DND-41 (cell line): ENCODE measurements at regions not wholly inside any gene's neighbourhood (a gene's known extent, or its start where the extent isn't known, plus 50 kb on each side); places are given as distances from the start of the nearest gene placed in this dataset.

Experiments
- ATAC-seq: fragments of 200-7000 bp; cut with Tn5 transposase; 3 replicates; pipeline ENCODE4 v1.9.1; 2021; ENCODE audit warnings: low read depth; ENCODE audit not compliant: insufficient read depth
- DNase-seq: peaks from one replicate; pipeline ENCODE4 v3.0.0-alpha.2; 2020
- H2AFZ ChIP-seq: 2 replicates; pipeline ENCODE4 v1.6.0; 2012; ENCODE audit warnings: low read depth, low read length
- H3K27ac ChIP-seq: 2 replicates; pipeline ENCODE4 v1.5.1; 2012; ENCODE audit warnings: low read length, inconsistent platforms
- H3K27me3 ChIP-seq: fragments of 200-600 bp; sonication (generic); 2 replicates; pipeline ENCODE4 v1.6.0; 2012; ENCODE audit warnings: low read length, mild to moderate bottlenecking, inconsistent platforms; ENCODE audit not compliant: insufficient read depth, poor library complexity
- H3K36me3 ChIP-seq: 2 replicates; pipeline ENCODE4 v1.5.1; 2012; ENCODE audit warnings: low read length, inconsistent platforms; ENCODE audit not compliant: insufficient read depth
- H3K4me1 ChIP-seq: 2 replicates; pipeline ENCODE4 v1.5.1; 2012; ENCODE audit warnings: mild to moderate bottlenecking, low read length; ENCODE audit not compliant: insufficient read depth
- H3K4me2 ChIP-seq: 2 replicates; pipeline ENCODE4 v1.6.0; 2012; ENCODE audit warnings: mild to moderate bottlenecking, moderate library complexity, low read length, inconsistent platforms; ENCODE audit not compliant: insufficient read depth
- H3K4me3 ChIP-seq, 2 experiments: fragments of 200-600 bp in 1 of 2; shearing (Covaris generic) in 1 of 2; 2 replicates each; pipeline ENCODE4 v1.5.1; 2012 to 2016; ENCODE audit warnings: inconsistent platforms in 2 of 2, low read length in 2 of 2, mild to moderate bottlenecking in 2 of 2, low read depth in 1 of 2, moderate library complexity in 1 of 2
- H3K79me2 ChIP-seq: 2 replicates; pipeline ENCODE4 v1.6.0; 2012; ENCODE audit warnings: low read length, inconsistent platforms; ENCODE audit not compliant: insufficient read depth
- H3K9ac ChIP-seq: 2 replicates; pipeline ENCODE4 v1.6.0; 2012; ENCODE audit warnings: low read depth, mild to moderate bottlenecking, inconsistent platforms, low read length, moderate library complexity
- H3K9me3 ChIP-seq: 2 replicates; pipeline ENCODE4 v1.5.1; 2012; ENCODE audit warnings: low read length, moderate library complexity, mild to moderate bottlenecking, inconsistent platforms; ENCODE audit not compliant: insufficient read depth, severe bottlenecking
- H4K20me1 ChIP-seq: 2 replicates; pipeline ENCODE4 v1.6.0; 2012; ENCODE audit warnings: low read length; ENCODE audit not compliant: insufficient read depth
- CTCF ChIP-seq: IDR thresholded peaks from 2 replicates; pipeline ENCODE4 v1.5.1; 2012; ENCODE audit warnings: borderline replicate concordance, low read length, moderate library complexity, mild to moderate bottlenecking; ENCODE audit not compliant: poor library complexity, severe bottlenecking; ENCODE audit errors: extremely low read depth
- EZH2 ChIP-seq: IDR thresholded peaks from 3 replicates; pipeline ENCODE4 v1.6.1; 2012; ENCODE audit warnings: borderline replicate concordance, low read depth, mild to moderate bottlenecking, moderate library complexity, low read length, inconsistent platforms; ENCODE audit not compliant: severe bottlenecking

- Histone ChIP-seq H3K27ac (no peak overlapping the region), H3K4me2 (no peak overlapping the region), H4K20me1 (no peaks in the 10 kb centered on the region), H3K4me1 (no peaks in the 10 kb centered on the region), H3K79me2 (no peaks in the 10 kb centered on the region), H2AFZ (no peak overlapping the region), H3K9me3 (no peaks in the 10 kb centered on the region), H3K9ac (no peak overlapping the region), H3K27me3 (no peaks in the 10 kb centered on the region), H3K36me3 (no peaks in the 10 kb centered on the region), H3K4me3 (no peak overlapping the region)
- DNase-seq (no peak), ATAC-seq (no peak)
- TF ChIP-seq EZH2 (no peak), CTCF (no peak)
Measured at GRCh38 chr20:43863821-43864544, 50.7 kb upstream of the TOX2 start.

- H3K27me3 ChIP-seq, result peaks cover 2% of the 10 kb centered on the region
- H3K4me3 ChIP-seq, result no peak overlapping the region
- TF ChIP-seq CTCF (no peak), EZH2 (no peak)
- H3K9me3 ChIP-seq, result no peaks in the 10 kb centered on the region
- no peak overlapping the region for H2AFZ ChIP-seq
- no peak for ATAC-seq
- no peaks in the 10 kb centered on the region for H3K4me1 ChIP-seq
- no peaks in the 10 kb centered on the region for H4K20me1 ChIP-seq
- H3K36me3 ChIP-seq, result no peaks in the 10 kb centered on the region
- no peak overlapping the region for H3K27ac ChIP-seq
- DNase-seq, result no peak
- H3K4me2 ChIP-seq, result no peak overlapping the region
- H3K9ac ChIP-seq, result no peak overlapping the region
- H3K79me2 ChIP-seq, result no peaks in the 10 kb centered on the region
Measured at GRCh38 chr20:43863330-43863729, 51.3 kb upstream of the TOX2 start.

- no peaks in the 10 kb centered on the region for H3K9me3 ChIP-seq
- DNase-seq (no peak), ATAC-seq (no peak)
- TF ChIP-seq CTCF (no peak), EZH2 (no peak)
- no peak overlapping the region for H3K4me3 ChIP-seq
- H4K20me1 ChIP-seq, result no peaks in the 10 kb centered on the region
- no peak overlapping the region for H2AFZ ChIP-seq
- H3K36me3 ChIP-seq, result no peaks in the 10 kb centered on the region
- H3K79me2 ChIP-seq, result no peaks in the 10 kb centered on the region
- H3K9ac ChIP-seq, result no peak overlapping the region
- H3K4me2 ChIP-seq, result no peak overlapping the region
- peaks cover 4% of the 10 kb centered on the region for H3K27me3 ChIP-seq
- no peaks in the 10 kb centered on the region for H3K4me1 ChIP-seq
- H3K27ac ChIP-seq, result no peak overlapping the region
Measured at GRCh38 chr20:43862438-43862837, 52.2 kb upstream of the TOX2 start.
